IMR-90 (cell line): ENCODE measurements at regions not wholly inside any gene's neighbourhood (a gene's known extent, or its start where the extent isn't known, plus 50 kb on each side); places are given as distances from the start of the nearest gene placed in this dataset.

ENCODE experiments used
- ATAC-seq: fragments of 200-7000 bp; cut with Tn5 transposase; 2 replicates; pipeline ENCODE4 v1.9.1; 2020; ENCODE audit warnings: low read depth, mild to moderate bottlenecking, moderate library complexity
- BruUV-seq: library from RNA; stranded (reverse); fragments of 400-500 nt; replicated peaks from 2 replicates; lab custom pipeline; 2021; lab: Mats Ljungman, UMichigan
- CTCF ChIA-PET: fragments of 300-600 bp; formaldehyde crosslinking; extraction: SDS; loops from one replicate; lab custom pipeline; 2021; ENCODE audit warnings: antibody characterized with exemption; lab: Yijun Ruan, JAX
- POLR2A ChIA-PET: fragments of 300-600 bp; sonication (Branson Sonifier 250); formaldehyde crosslinking; loops from one replicate; lab custom pipeline; 2022; ENCODE audit warnings: antibody characterized with exemption; ENCODE audit not compliant: unreplicated experiment; lab: Charles Lee
- DNase-seq: peaks from one replicate; pipeline ENCODE4 v3.0.0; 2013
- H2AFZ ChIP-seq: replicated peaks from 2 replicates; pipeline ENCODE3; 2013; ENCODE audit warnings: low read length, mild to moderate bottlenecking; ENCODE audit not compliant: poor library complexity
- H2AK5ac ChIP-seq: 2 replicates; pipeline ENCODE4 v1.6.1; 2013; ENCODE audit warnings: low read depth, low read length, inconsistent platforms
- H2AK9ac ChIP-seq: replicated peaks from 2 replicates; pipeline ENCODE3; 2013; ENCODE audit warnings: mild to moderate bottlenecking, low read depth, low read length, moderate library complexity; ENCODE audit not compliant: poor library complexity
- H2BK120ac ChIP-seq: 2 replicates; pipeline ENCODE4 v1.6.1; 2013; ENCODE audit warnings: low read depth, low read length, inconsistent platforms
- H2BK15ac ChIP-seq: 3 replicates; pipeline ENCODE4 v1.6.1; 2013; ENCODE audit warnings: low read depth, low read length, inconsistent platforms
- H2BK20ac ChIP-seq: 2 replicates; pipeline ENCODE4 v1.6.1; 2013; ENCODE audit warnings: low read depth, mild to moderate bottlenecking, inconsistent platforms, low read length, moderate library complexity
- H2BK5ac ChIP-seq: 2 replicates; pipeline ENCODE4 v1.6.1; 2013; ENCODE audit warnings: mild to moderate bottlenecking, low read depth, low read length, inconsistent platforms; ENCODE audit not compliant: poor library complexity, severe bottlenecking
- H3K14ac ChIP-seq: replicated peaks from 2 replicates; pipeline ENCODE4 v1.6.1; 2013; ENCODE audit warnings: low read depth, low read length, inconsistent platforms
- H3K18ac ChIP-seq: 2 replicates; pipeline ENCODE4 v1.6.1; 2013; ENCODE audit warnings: low read depth, low read length, control low read depth
- H3K23ac ChIP-seq: 2 replicates; pipeline ENCODE4 v1.6.1; 2013; ENCODE audit warnings: low read depth, low read length, inconsistent platforms
- H3K27ac ChIP-seq: 2 replicates; pipeline ENCODE4 v1.5.1; 2013; ENCODE audit warnings: mild to moderate bottlenecking, control low read depth, low read length; ENCODE audit not compliant: insufficient read depth
- H3K27me3 ChIP-seq: 2 replicates; pipeline ENCODE4 v1.6.1; 2013; ENCODE audit warnings: low read length; ENCODE audit not compliant: control insufficient read depth, insufficient read depth
- H3K36me3 ChIP-seq: 2 replicates; pipeline ENCODE4 v1.6.1; 2013; ENCODE audit warnings: low read length, mixed read lengths; ENCODE audit not compliant: control insufficient read depth, insufficient read depth
- H3K4ac ChIP-seq: 2 replicates; pipeline ENCODE4 v1.6.1; 2013; ENCODE audit warnings: low read depth, low read length, inconsistent platforms
- H3K4me1 ChIP-seq: 2 replicates; pipeline ENCODE4 v1.6.1; 2013; ENCODE audit warnings: low read length, mixed read lengths; ENCODE audit not compliant: control insufficient read depth, insufficient read depth
- H3K4me2 ChIP-seq: 2 replicates; pipeline ENCODE4 v1.6.1; 2013; ENCODE audit warnings: low read depth, mild to moderate bottlenecking, control low read depth, low read length, moderate library complexity
- H3K4me3 ChIP-seq: 2 replicates; pipeline ENCODE4 v1.5.1; 2013; ENCODE audit warnings: low read depth, mild to moderate bottlenecking, control low read depth, low read length, moderate library complexity; ENCODE audit not compliant: insufficient read depth
- H3K56ac ChIP-seq: 2 replicates; pipeline ENCODE4 v1.6.1; 2013; ENCODE audit warnings: low read length, inconsistent platforms; ENCODE audit not compliant: insufficient read depth; ENCODE audit errors: extremely low read depth
- H3K79me1 ChIP-seq, 2 experiments: 2 replicates each; pipeline ENCODE4 v1.6.1; 2013; ENCODE audit warnings: low read length in 2 of 2, inconsistent platforms in 1 of 2, low read depth in 1 of 2
- H3K9ac ChIP-seq: 2 replicates; pipeline ENCODE4 v1.6.1; 2013; ENCODE audit warnings: low read depth, low read length, control low read depth
- H3K9me1 ChIP-seq: 2 replicates; pipeline ENCODE4 v1.6.1; 2013; ENCODE audit warnings: low read length, inconsistent platforms; ENCODE audit not compliant: insufficient read depth
- H3K9me3 ChIP-seq: 2 replicates; pipeline ENCODE4 v1.6.1; 2013; ENCODE audit warnings: low read length; ENCODE audit not compliant: control insufficient read depth, insufficient read depth
- H4K20me1 ChIP-seq: 2 replicates; pipeline ENCODE4 v1.6.1; 2013; ENCODE audit warnings: low read length, inconsistent platforms; ENCODE audit not compliant: insufficient read depth
- H4K5ac ChIP-seq: 2 replicates; pipeline ENCODE4 v1.6.1; 2013; ENCODE audit warnings: mild to moderate bottlenecking, low read depth, low read length, control low read depth
- H4K8ac ChIP-seq, 2 experiments: 2 replicates each; pipeline ENCODE4 v1.6.1; 2013; ENCODE audit warnings: low read depth in 2 of 2, low read length in 2 of 2, control low read depth in 1 of 2, inconsistent platforms in 1 of 2
- H4K91ac ChIP-seq: 2 replicates; pipeline ENCODE4 v1.6.1; 2013; ENCODE audit warnings: low read depth, low read length, inconsistent platforms; ENCODE audit not compliant: insufficient read depth
- BHLHE40 ChIP-seq: fragments of 150-350 bp; IDR thresholded peaks from 2 replicates; pipeline ENCODE4 v1.6.1; 2016; ENCODE audit warnings: mild to moderate bottlenecking, low read depth, low read length
- CEBPB ChIP-seq: IDR thresholded peaks from 2 replicates; pipeline ENCODE4 v1.6.1; 2012; ENCODE audit warnings: low read depth, low read length, improper control_type of control experiment
- CHD1 ChIP-seq: IDR thresholded peaks from 2 replicates; pipeline ENCODE4 v1.6.1; 2012; ENCODE audit warnings: low read depth, low read length, improper control_type of control experiment
- CTCF ChIP-seq: conservative IDR thresholded peaks from 2 replicates; pipeline ENCODE4 v1.5.1; 2012; ENCODE audit warnings: mild to moderate bottlenecking, low read depth, low read length, improper control_type of control experiment
- ELK1 ChIP-seq: fragments of 150-350 bp; IDR thresholded peaks from 2 replicates; pipeline ENCODE4 v1.6.1; 2016; ENCODE audit warnings: low read depth, mild to moderate bottlenecking, low read length, moderate library complexity, borderline replicate concordance
- FOS ChIP-seq: fragments of 150-350 bp; IDR thresholded peaks from 2 replicates; pipeline ENCODE4 v1.6.1; 2016; ENCODE audit warnings: low read depth, low read length
- MAFK ChIP-seq: IDR thresholded peaks from 2 replicates; pipeline ENCODE4 v1.6.1; 2012; ENCODE audit warnings: low read depth, low read length, improper control_type of control experiment
- MAZ ChIP-seq: IDR thresholded peaks from 2 replicates; pipeline ENCODE4 v1.6.1; 2012; ENCODE audit warnings: low read depth, mild to moderate bottlenecking, low read length, improper control_type of control experiment, moderate library complexity, borderline replicate concordance
- MXI1 ChIP-seq: IDR thresholded peaks from 2 replicates; pipeline ENCODE4 v1.6.1; 2012; ENCODE audit warnings: low read depth, mild to moderate bottlenecking, low read length, moderate library complexity, borderline replicate concordance
- NFE2L2 ChIP-seq: fragments of 150-350 bp; IDR thresholded peaks from 2 replicates; pipeline ENCODE4 v1.6.1; 2016; ENCODE audit warnings: low read depth, mild to moderate bottlenecking, low read length
- POLR2A ChIP-seq: IDR thresholded peaks from 2 replicates; pipeline ENCODE4 v1.6.1; 2012; ENCODE audit warnings: mild to moderate bottlenecking, low read depth, low read length
- RAD21 ChIP-seq: IDR thresholded peaks from 2 replicates; pipeline ENCODE4 v1.6.1; 2012; ENCODE audit warnings: low read length, improper control_type of control experiment
- RCOR1 ChIP-seq: IDR thresholded peaks from 2 replicates; pipeline ENCODE4 v1.6.1; 2012; ENCODE audit warnings: mild to moderate bottlenecking, low read length, improper control_type of control experiment; ENCODE audit not compliant: insufficient replicate concordance
- RFX5 ChIP-seq: IDR thresholded peaks from 2 replicates; pipeline ENCODE4 v1.8.0; 2012; ENCODE audit warnings: low read depth, mild to moderate bottlenecking, low read length, moderate library complexity
- SMC3 ChIP-seq: fragments of 150-350 bp; IDR thresholded peaks from 2 replicates; pipeline ENCODE4 v1.6.1; 2016; ENCODE audit warnings: low read depth, mild to moderate bottlenecking, antibody characterized with exemption, low read length, moderate library complexity
- USF2 ChIP-seq: fragments of 150-350 bp; IDR thresholded peaks from 2 replicates; pipeline ENCODE4 v1.6.1; 2017; ENCODE audit warnings: mild to moderate bottlenecking, antibody characterized with exemption, low read length, low read depth
- WGBS, 2 experiments: methylation state at CpG; one replicate each; pipeline versions ENCODE4 v1.1.5 to v1.1.7; 2013; ENCODE audit warnings: missing lambda C conversion rate in 2 of 2; ENCODE audit not compliant: insufficient read length in 1 of 2; ENCODE audit errors: extremely low coverage in 2 of 2; 5-methylcytosine and 5-hydroxymethylcytosine counted together
- dilution Hi-C: fragments of 300-500 bp; cut with HindIII; formaldehyde crosslinking; loops from one replicate; pipeline ENCODE4 v1.14.3; 2018; ENCODE audit warnings: low sequenced_read_pairs; ENCODE audit not compliant: unreplicated experiment
- in situ Hi-C: fragments of 300-500 bp; cut with MboI; formaldehyde crosslinking; loops from 3 replicates; pipeline ENCODE4 v1.14.3; 2019; ENCODE audit warnings: low sequenced_read_pairs, inconsistent platforms, mixed read lengths
- intact Hi-C: fragments of 100-400 bp; cut with micrococcal nuclease; formaldehyde crosslinking; loops from 2 replicates; pipeline ENCODE4 v1.10.0; 2022

GRCh38 chr10:113484487-113484886 lies 68.4 kb upstream of the HABP2 start:
- Histone ChIP-seq H2AFZ (no peak overlapping the region), H4K91ac (no peak overlapping the region), H3K27me3 (no peaks in the 10 kb centered on the region), H2BK15ac (no peak overlapping the region), H4K5ac (no peak overlapping the region), H3K4me3 (no peak overlapping the region), H3K56ac (no peak overlapping the region), H3K9me3 (peaks cover 3% of the 10 kb centered on the region), H3K36me3 (no peaks in the 10 kb centered on the region), H3K14ac (no peak overlapping the region), H2BK5ac (no peak overlapping the region), H4K8ac (no peak overlapping the region), H3K4me2 (no peak overlapping the region), H3K27ac (no peak overlapping the region), H3K79me1 (no peaks in the 10 kb centered on the region), H3K4me1 (no peaks in the 10 kb centered on the region), H4K20me1 (no peaks in the 10 kb centered on the region), H2AK5ac (no peak overlapping the region), H2BK120ac (no peak overlapping the region), H2BK20ac (no peak overlapping the region), H3K9ac (no peak overlapping the region), H3K4ac (no peak overlapping the region), H2AK9ac (no peak overlapping the region), H3K18ac (no peak overlapping the region), H3K9me1 (no peaks in the 10 kb centered on the region), H3K23ac (no peak overlapping the region)
- ATAC-seq (no peak), DNase-seq (no peak)
- no TSS peak for BruUV-seq
- POLR2A ChIA-PET = no interaction called here
- WGBS, 2 experiments = no CpG with 5 or more reads among the region's 2 CpGs
- dilution Hi-C loops = no loop called here
- intact Hi-C loops = no loop called here
- no peak for TF ChIP-seq CTCF
- no peak for TF ChIP-seq NFE2L2
- no peak for TF ChIP-seq RAD21
- no peak for TF ChIP-seq RCOR1
- TF ChIP-seq MAFK = no peak
- no peak for TF ChIP-seq MAZ
- TF ChIP-seq CEBPB = no peak
- no peak for TF ChIP-seq CHD1
- no peak for TF ChIP-seq BHLHE40
- no peak for TF ChIP-seq USF2
- no peak for TF ChIP-seq POLR2A
- no peak for TF ChIP-seq ELK1
- TF ChIP-seq SMC3 = no peak
- no peak for TF ChIP-seq RFX5
- TF ChIP-seq MXI1 = no peak
- no peak for TF ChIP-seq FOS
- CTCF ChIA-PET = no interaction called here
- in situ Hi-C loops = no loop called here
